Left hindlimb (tissue), 1 donor: ENCODE measurements at regions not wholly inside any gene's neighbourhood (a gene's known extent, or its start where the extent isn't known, plus 50 kb on each side); places are given as distances from the start of the nearest gene placed in this dataset.
A peak's percentile ranks its signal among the peaks of the same experiment; 100 is the strongest.
"Not testable (repeated sequence)": the region's sequence is repeated elsewhere in the genome, so short reads cannot be mapped to it uniquely, and the experiment has no call there.

Source experiments
- DNase-seq: peaks from one replicate; pipeline ENCODE4 v3.0.0-alpha.2; 2018

GRCh38 chr15:69879963-69880362 is 217.8 kb downstream of the TLE3 start:
- not testable (repeated sequence) for DNase-seq

GRCh38 chr15:69880571-69881301 is 217.0 kb downstream of the TLE3 start:
- no peak for DNase-seq

GRCh38 chr15:69881302-69881670 is 216.4 kb downstream of the TLE3 start:
- DNase-seq = no peak

GRCh38 chr15:69881766-69882165 is 216.0 kb downstream of the TLE3 start:
- DNase-seq = no peak

GRCh38 chr15:69883306-69883705 is 214.4 kb downstream of the TLE3 start:
- no peak for DNase-seq

- DNase-seq = no peak
Measured at GRCh38 chr15:69885173-69885955, 212.4 kb downstream of the TLE3 start.

- no peak for DNase-seq
Measured at GRCh38 chr15:69887009-69887408, 210.7 kb downstream of the TLE3 start.

GRCh38 chr15:69887553-69887952 is 210.2 kb downstream of the TLE3 start:
- no peak for DNase-seq

GRCh38 chr15:69888406-69888805 is 209.3 kb downstream of the TLE3 start:
- DNase-seq = no peak

GRCh38 chr15:69891070-69891536 is 206.6 kb downstream of the TLE3 start:
- DNase-seq = no peak

GRCh38 chr15:69891606-69892005 is 206.1 kb downstream of the TLE3 start:
- no peak for DNase-seq

- no peak for DNase-seq
Measured at GRCh38 chr15:69892351-69892750, 205.4 kb downstream of the TLE3 start.

GRCh38 chr15:69893086-69893485 is 204.6 kb downstream of the TLE3 start:
- DNase-seq = no peak

GRCh38 chr15:69893863-69894262 is 203.9 kb downstream of the TLE3 start:
- DNase-seq = peak; percentile 61

GRCh38 chr15:69895202-69895601 is 202.5 kb downstream of the TLE3 start:
- no peak for DNase-seq

- no peak for DNase-seq
Measured at GRCh38 chr15:69896606-69897005, 201.1 kb downstream of the TLE3 start.

- no peak for DNase-seq
Measured at GRCh38 chr15:69897061-69897460, 200.7 kb downstream of the TLE3 start.

GRCh38 chr15:69897471-69898237 is 200.1 kb downstream of the TLE3 start:
- no peak for DNase-seq

- no peak for DNase-seq
Measured at GRCh38 chr15:69898243-69898642, 199.5 kb downstream of the TLE3 start.

GRCh38 chr15:69902414-69903062 is 195.2 kb downstream of the TLE3 start:
- DNase-seq = no peak

- no peak for DNase-seq
Measured at GRCh38 chr15:69903470-69904469, 193.9 kb downstream of the TLE3 start.
